GM23338 (cell line): ENCODE measurements at regions not wholly inside any gene's neighbourhood (a gene's known extent, or its start where the extent isn't known, plus 50 kb on each side); places are given as distances from the start of the nearest gene placed in this dataset.

ENCODE experiments used
- ATAC-seq: fragments of 200-7000 bp; cut with Tn5 transposase; 3 replicates; pipeline ENCODE4 v1.9.1; 2020
- DNase-seq: peaks from one replicate; pipeline ENCODE4 v3.0.0-alpha.2; 2015; ENCODE audit warnings: low spot score
- H2AFZ ChIP-seq: fragments of 200-600 bp; sonication (generic); 2 replicates; pipeline ENCODE4 v1.8.0; 2016; ENCODE audit warnings: antibody characterized with exemption, mild to moderate bottlenecking, moderate library complexity
- H3F3A ChIP-seq: fragments of 200-600 bp; sonication (generic); replicated peaks from 2 replicates; pipeline ENCODE4 v1.8.0; 2017; ENCODE audit warnings: antibody characterized with exemption, mixed run types, low read depth
- H3K27ac ChIP-seq: fragments of 200-600 bp; sonication (generic); 2 replicates; pipeline ENCODE4 v1.6.1; 2016; ENCODE audit warnings: low read depth
- H3K27me3 ChIP-seq: fragments of 200-600 bp; sonication (generic); 2 replicates; pipeline ENCODE4 v1.8.0; 2016; ENCODE audit warnings: mild to moderate bottlenecking, mixed run types, moderate library complexity; ENCODE audit not compliant: insufficient read depth
- H3K36me3 ChIP-seq: fragments of 200-600 bp; sonication (generic); 2 replicates; pipeline ENCODE4 v1.8.0; 2016; ENCODE audit warnings: mild to moderate bottlenecking; ENCODE audit not compliant: insufficient read depth
- H3K4me1 ChIP-seq: fragments of 200-600 bp; sonication (generic); 2 replicates; pipeline ENCODE4 v1.8.0; 2016; ENCODE audit warnings: mild to moderate bottlenecking, moderate library complexity; ENCODE audit not compliant: insufficient read depth
- H3K4me2 ChIP-seq: fragments of 200-600 bp; sonication (generic); 2 replicates; pipeline ENCODE4 v1.7.1; 2017; ENCODE audit warnings: mixed run types
- H3K4me3 ChIP-seq: fragments of 200-600 bp; sonication (generic); 2 replicates; pipeline ENCODE4 v1.6.1; 2016; ENCODE audit warnings: mixed run types
- H3K79me2 ChIP-seq: fragments of 200-600 bp; sonication (generic); replicated peaks from 2 replicates; pipeline ENCODE4 v1.8.0; 2017; ENCODE audit warnings: mild to moderate bottlenecking; ENCODE audit not compliant: insufficient read depth
- H3K9me2 ChIP-seq: fragments of 200-600 bp; sonication (generic); 2 replicates; pipeline ENCODE4 v1.8.0; 2017; ENCODE audit not compliant: insufficient read depth
- H4K20me1 ChIP-seq: fragments of 200-600 bp; sonication (generic); replicated peaks from 2 replicates; pipeline ENCODE4 v1.8.0; 2017; ENCODE audit warnings: mild to moderate bottlenecking; ENCODE audit not compliant: insufficient read depth
- H3K27ac Mint-ChIP-seq: 2 replicates; pipeline ENCODE4 v1.8.0; 2020; ENCODE audit warnings: inconsistent platforms, mild to moderate bottlenecking, moderate library complexity, mixed read lengths
- H3K27me3 Mint-ChIP-seq: 3 replicates; pipeline ENCODE4 v1.8.0; 2022; ENCODE audit warnings: low read depth, mild to moderate bottlenecking, moderate library complexity, mixed read lengths, inconsistent platforms; ENCODE audit not compliant: insufficient read depth, poor library complexity
- H3K36me3 Mint-ChIP-seq: 3 replicates; pipeline ENCODE4 v1.8.0; 2021; ENCODE audit warnings: low read depth, mild to moderate bottlenecking, inconsistent platforms, moderate library complexity, mixed read lengths
- H3K4me1 Mint-ChIP-seq: 3 replicates; pipeline ENCODE4 v1.8.0; 2020; ENCODE audit warnings: mild to moderate bottlenecking, inconsistent platforms, mixed read lengths
- H3K4me3 Mint-ChIP-seq: 3 replicates; pipeline ENCODE4 v1.8.0; 2021; ENCODE audit warnings: moderate library complexity, mild to moderate bottlenecking, inconsistent platforms, mixed read lengths
- H3K9me3 Mint-ChIP-seq: 3 replicates; pipeline ENCODE4 v1.8.0; 2020; ENCODE audit warnings: moderate library complexity, mild to moderate bottlenecking, inconsistent platforms, mixed read lengths
- CREB1 ChIP-seq: fragments of 250-450 bp; sonication (Bioruptor Pico); IDR thresholded peaks from 2 replicates; pipeline ENCODE4 v1.5.0; 2020; ENCODE audit warnings: low read depth, mild to moderate bottlenecking, moderate library complexity
- EZH2 ChIP-seq: fragments of 200-600 bp; sonication (generic); IDR thresholded peaks from one replicate; pipeline ENCODE4 v1.8.0; 2017; ENCODE audit warnings: antibody characterized with exemption, mild to moderate bottlenecking, low read depth; ENCODE audit not compliant: unreplicated experiment
- JUNB ChIP-seq: IDR thresholded peaks from one replicate; pipeline ENCODE4 v1.6.1; 2016; ENCODE audit warnings: antibody characterized with exemption; ENCODE audit not compliant: unreplicated experiment
- NANOG ChIP-seq: IDR thresholded peaks from 2 replicates; pipeline ENCODE4 v1.6.1; 2016; ENCODE audit warnings: antibody characterized with exemption, borderline replicate concordance
- POLR2AphosphoS5 ChIP-seq: IDR thresholded peaks from 2 replicates; pipeline ENCODE4 v1.6.1; 2016; ENCODE audit warnings: antibody characterized with exemption, low read depth
- STAT1 ChIP-seq: IDR thresholded peaks from one replicate; pipeline ENCODE4 v1.6.1; 2016; ENCODE audit warnings: antibody characterized with exemption; ENCODE audit not compliant: unreplicated experiment
- ZNF331 ChIP-seq: fragments of 250-450 bp; sonication (Bioruptor Pico); IDR thresholded peaks from 2 replicates; pipeline ENCODE4 v1.5.0; 2020; ENCODE audit warnings: low read depth, mild to moderate bottlenecking, moderate library complexity
- TF ChIP-seq, protein P1 (sequence below): IDR thresholded peaks from 2 replicates; pipeline ENCODE4 v1.6.1; 2016; ENCODE audit warnings: antibody characterized with exemption
- TF ChIP-seq, protein P2 (sequence below): IDR thresholded peaks from one replicate; pipeline ENCODE4 v1.6.1; 2018; ENCODE audit warnings: antibody characterized with exemption; ENCODE audit not compliant: unreplicated experiment

DNA sequence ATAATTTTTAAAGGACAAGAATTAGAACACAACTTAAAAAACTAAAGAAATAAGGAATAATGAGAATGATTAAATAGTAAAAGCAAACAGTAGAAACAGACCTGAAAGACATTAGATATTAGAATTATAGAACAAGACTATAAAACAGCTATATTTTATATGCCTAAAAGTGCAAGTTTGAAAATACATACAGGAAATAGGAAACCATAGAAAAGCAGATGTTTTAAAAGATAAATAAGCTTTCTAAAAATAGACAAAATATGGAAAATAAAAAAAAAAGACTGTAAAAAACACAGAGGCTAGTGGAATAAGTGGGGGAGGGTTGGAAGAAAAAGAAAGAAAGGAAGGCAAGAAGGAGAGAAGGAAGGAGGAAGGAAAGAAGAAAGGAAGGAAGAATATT, 407.3 kb downstream of the IDS start:
- H3K27me3 ChIP-seq, result no peaks in the 10 kb centered on the region
- H3K27ac ChIP-seq, result no peak overlapping the region
- H3K4me1 ChIP-seq, result no peaks in the 10 kb centered on the region; the same call in 1 of the 2 replicates
- no peaks in the 10 kb centered on the region for H3K79me2 ChIP-seq
- H4K20me1 ChIP-seq, result no peaks in the 10 kb centered on the region
- H3K27ac Mint-ChIP-seq, result no peak overlapping the region
- no peaks in the 10 kb centered on the region for H3K9me2 ChIP-seq
- H3K4me3 ChIP-seq, result no peak overlapping the region
- DNase-seq, result no peak
- H3K4me2 ChIP-seq, result no peak overlapping the region
- TF ChIP-seq JUNB (no peak), ZNF331 (CRISPR knock-in tag) (no peak)
- ATAC-seq, result no peak
- no peaks in the 10 kb centered on the region for H3K9me3 Mint-ChIP-seq
- H3K4me1 Mint-ChIP-seq, result peaks cover 4% of the 10 kb centered on the region; the same call in 2 of the 3 replicates
- no peaks in the 10 kb centered on the region for H3F3A ChIP-seq
- H3K36me3 Mint-ChIP-seq, result no peaks in the 10 kb centered on the region
- H3K36me3 ChIP-seq, result no peaks in the 10 kb centered on the region
- no peak overlapping the region for H3K4me3 Mint-ChIP-seq
- no peaks in the 10 kb centered on the region for H3K27me3 Mint-ChIP-seq
- no peak overlapping the region for H2AFZ ChIP-seq

DNA sequence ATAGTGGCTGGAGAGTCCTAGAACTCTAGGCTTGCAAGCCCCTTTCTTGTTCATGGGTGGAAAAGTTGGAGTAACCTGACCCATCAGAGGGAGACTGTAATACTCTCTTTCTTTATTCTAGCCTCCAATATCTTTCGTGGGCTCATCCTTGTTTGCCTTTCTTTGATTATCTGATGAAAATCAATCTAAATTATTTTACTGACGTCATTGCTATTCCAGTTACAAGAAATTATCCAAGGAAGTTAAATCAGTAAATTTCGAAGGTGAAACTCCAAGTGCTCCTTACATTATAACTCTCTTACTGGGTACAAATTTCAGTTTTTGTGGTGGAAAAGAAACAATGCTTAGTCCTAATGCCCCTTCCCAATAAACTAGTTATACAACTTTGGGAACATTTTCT, 412.9 kb downstream of the IDS start:
- no peaks in the 10 kb centered on the region for H3K36me3 Mint-ChIP-seq
- H3K9me3 Mint-ChIP-seq, result no peaks in the 10 kb centered on the region; the same call in 2 of the 3 replicates
- Histone ChIP-seq H3K4me3 (no peak overlapping the region), H2AFZ (no peak overlapping the region), H3K9me2 (no peaks in the 10 kb centered on the region), H3K27me3 (no peaks in the 10 kb centered on the region), H4K20me1 (no peaks in the 10 kb centered on the region), H3K4me1 (no peaks in the 10 kb centered on the region), H3K4me2 (no peak overlapping the region), H3F3A (no peaks in the 10 kb centered on the region), H3K36me3 (no peaks in the 10 kb centered on the region), H3K79me2 (no peaks in the 10 kb centered on the region), H3K27ac (no peak overlapping the region)
- H3K4me1 Mint-ChIP-seq, result no peaks in the 10 kb centered on the region
- ATAC-seq (no peak), DNase-seq (no peak)
- no peaks in the 10 kb centered on the region for H3K27me3 Mint-ChIP-seq
- H3K4me3 Mint-ChIP-seq, result no peak overlapping the region
- TF ChIP-seq CREB1 (CRISPR knock-in tag), result no peak
- TF ChIP-seq EZH2, result no peak
- TF ChIP-seq NANOG, result no peak
- no peak for TF ChIP-seq POLR2AphosphoS5
- TF ChIP-seq, protein P1, sequence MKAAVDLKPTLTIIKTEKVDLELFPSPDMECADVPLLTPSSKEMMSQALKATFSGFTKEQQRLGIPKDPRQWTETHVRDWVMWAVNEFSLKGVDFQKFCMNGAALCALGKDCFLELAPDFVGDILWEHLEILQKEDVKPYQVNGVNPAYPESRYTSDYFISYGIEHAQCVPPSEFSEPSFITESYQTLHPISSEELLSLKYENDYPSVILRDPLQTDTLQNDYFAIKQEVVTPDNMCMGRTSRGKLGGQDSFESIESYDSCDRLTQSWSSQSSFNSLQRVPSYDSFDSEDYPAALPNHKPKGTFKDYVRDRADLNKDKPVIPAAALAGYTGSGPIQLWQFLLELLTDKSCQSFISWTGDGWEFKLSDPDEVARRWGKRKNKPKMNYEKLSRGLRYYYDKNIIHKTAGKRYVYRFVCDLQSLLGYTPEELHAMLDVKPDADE, result no peak
- no peak for TF ChIP-seq STAT1
- H3K27ac Mint-ChIP-seq, result no peak overlapping the region

DNA sequence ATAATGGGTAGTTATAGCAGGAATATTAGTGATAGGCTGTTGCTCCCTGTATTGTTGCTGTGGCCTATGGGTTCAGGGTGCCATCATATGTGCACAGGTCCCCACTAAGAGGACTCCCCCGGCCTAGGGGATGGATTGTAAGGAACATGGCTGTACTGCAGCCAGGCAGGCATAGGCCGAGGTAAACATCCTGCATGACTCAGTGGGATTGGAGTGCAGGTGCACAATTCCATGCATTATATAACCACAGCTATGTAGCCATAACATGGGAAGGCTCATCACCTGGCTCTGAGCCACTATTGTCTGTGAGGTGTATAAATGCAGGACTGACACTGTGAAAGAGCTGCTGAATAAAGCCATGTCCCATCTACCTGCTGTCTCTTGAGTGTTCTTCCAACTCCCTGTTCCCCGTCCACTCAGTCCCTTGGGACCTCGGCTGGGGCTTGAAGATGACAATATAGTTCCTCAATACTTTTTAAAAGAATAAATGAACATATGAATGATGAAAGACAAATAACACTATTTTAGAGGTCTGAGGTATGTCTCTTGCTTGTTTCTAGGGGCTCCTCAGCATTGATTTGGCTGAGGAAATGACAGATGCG, 425.2 kb downstream of the IDS start:
- no peaks in the 10 kb centered on the region for H3K79me2 ChIP-seq
- no peak overlapping the region for H2AFZ ChIP-seq
- DNase-seq (no peak), ATAC-seq (no peak)
- H3K4me3 ChIP-seq, result no peak overlapping the region
- H3K4me1 ChIP-seq, result no peaks in the 10 kb centered on the region
- H3K9me2 ChIP-seq, result no peaks in the 10 kb centered on the region
- H3K4me2 ChIP-seq, result no peak overlapping the region
- no peaks in the 10 kb centered on the region; the same call in 2 of the 3 replicates for H3K9me3 Mint-ChIP-seq
- no peak overlapping the region for H3K4me3 Mint-ChIP-seq
- no peak overlapping the region for H3K27ac ChIP-seq
- no peaks in the 10 kb centered on the region for H3K36me3 ChIP-seq
- no peaks in the 10 kb centered on the region; the same call in 2 of the 3 replicates for H3K4me1 Mint-ChIP-seq
- peaks cover 1% of the 10 kb centered on the region for H3K27me3 Mint-ChIP-seq
- no peaks in the 10 kb centered on the region for H3F3A ChIP-seq
- H3K27me3 ChIP-seq, result no peaks in the 10 kb centered on the region
- H4K20me1 ChIP-seq, result no peaks in the 10 kb centered on the region
- H3K36me3 Mint-ChIP-seq, result no peaks in the 10 kb centered on the region
- no peak overlapping the region for H3K27ac Mint-ChIP-seq
- TF ChIP-seq CREB1 (CRISPR knock-in tag), result no peak
- no peak for TF ChIP-seq ZNF331 (CRISPR knock-in tag)
- TF ChIP-seq, protein P2, sequence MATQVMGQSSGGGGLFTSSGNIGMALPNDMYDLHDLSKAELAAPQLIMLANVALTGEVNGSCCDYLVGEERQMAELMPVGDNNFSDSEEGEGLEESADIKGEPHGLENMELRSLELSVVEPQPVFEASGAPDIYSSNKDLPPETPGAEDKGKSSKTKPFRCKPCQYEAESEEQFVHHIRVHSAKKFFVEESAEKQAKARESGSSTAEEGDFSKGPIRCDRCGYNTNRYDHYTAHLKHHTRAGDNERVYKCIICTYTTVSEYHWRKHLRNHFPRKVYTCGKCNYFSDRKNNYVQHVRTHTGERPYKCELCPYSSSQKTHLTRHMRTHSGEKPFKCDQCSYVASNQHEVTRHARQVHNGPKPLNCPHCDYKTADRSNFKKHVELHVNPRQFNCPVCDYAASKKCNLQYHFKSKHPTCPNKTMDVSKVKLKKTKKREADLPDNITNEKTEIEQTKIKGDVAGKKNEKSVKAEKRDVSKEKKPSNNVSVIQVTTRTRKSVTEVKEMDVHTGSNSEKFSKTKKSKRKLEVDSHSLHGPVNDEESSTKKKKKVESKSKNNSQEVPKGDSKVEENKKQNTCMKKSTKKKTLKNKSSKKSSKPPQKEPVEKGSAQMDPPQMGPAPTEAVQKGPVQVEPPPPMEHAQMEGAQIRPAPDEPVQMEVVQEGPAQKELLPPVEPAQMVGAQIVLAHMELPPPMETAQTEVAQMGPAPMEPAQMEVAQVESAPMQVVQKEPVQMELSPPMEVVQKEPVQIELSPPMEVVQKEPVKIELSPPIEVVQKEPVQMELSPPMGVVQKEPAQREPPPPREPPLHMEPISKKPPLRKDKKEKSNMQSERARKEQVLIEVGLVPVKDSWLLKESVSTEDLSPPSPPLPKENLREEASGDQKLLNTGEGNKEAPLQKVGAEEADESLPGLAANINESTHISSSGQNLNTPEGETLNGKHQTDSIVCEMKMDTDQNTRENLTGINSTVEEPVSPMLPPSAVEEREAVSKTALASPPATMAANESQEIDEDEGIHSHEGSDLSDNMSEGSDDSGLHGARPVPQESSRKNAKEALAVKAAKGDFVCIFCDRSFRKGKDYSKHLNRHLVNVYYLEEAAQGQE, result no peak
